Activated CD4-positive, alpha-beta T cell treated with anti-CD3 and anti-CD28 coated beads, Interleukin-2, amount 50 U/mL, for 24 hours (primary cell): ENCODE measurements at regions not wholly inside any gene's neighbourhood (a gene's known extent, or its start where the extent isn't known, plus 50 kb on each side); places are given as distances from the start of the nearest gene placed in this dataset.

Source experiments
- DNase-seq, 2 donors: peaks; one replicate each; pipeline ENCODE4 v3.0.0-alpha.2; 2020; ENCODE audit warnings: low read depth in 1 of 2, low spot score in 1 of 2

GRCh38 chr20:57928181-57928967, 218.6 kb upstream of the PMEPA1 start:
- no peak for DNase-seq

DNA sequence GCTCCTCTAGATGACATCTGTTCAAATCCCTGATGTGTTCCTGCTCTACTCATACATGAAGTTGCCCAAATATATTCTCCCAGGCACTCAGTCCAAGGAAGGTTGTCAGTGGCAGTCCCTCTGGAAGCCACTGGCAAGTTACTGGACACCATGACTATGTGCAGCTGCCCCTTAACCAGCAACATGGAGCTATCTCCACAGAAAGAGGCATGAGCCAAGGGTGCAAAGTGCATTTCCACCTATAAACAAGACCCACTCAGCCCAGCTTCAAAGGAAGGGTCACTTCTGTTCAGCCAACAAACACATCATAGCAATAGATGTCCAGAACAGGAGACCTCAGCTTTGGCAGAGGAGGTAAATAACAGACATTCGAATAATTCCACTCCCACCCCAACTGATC, 217.6 kb upstream of the PMEPA1 start:
- DNase-seq = no peak

DNA sequence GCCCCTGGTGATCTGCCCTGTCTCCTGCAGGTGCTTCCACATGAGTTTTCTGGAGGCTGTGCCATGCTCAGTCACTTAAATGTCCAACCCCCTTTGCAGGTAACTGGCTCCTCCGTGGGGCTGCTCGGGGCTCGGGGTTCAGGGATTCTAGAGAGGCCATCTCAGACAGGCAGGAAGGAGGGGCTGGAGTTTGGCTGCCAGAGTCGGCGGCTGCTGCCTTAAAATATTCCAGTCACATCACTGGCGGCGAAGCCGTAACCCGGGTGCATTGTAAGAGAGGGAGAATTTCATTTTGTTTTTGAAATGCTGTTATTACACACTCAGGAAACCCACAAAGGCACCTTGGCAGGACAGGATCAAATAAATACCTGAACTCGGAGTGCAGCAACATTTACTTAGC, 212.9 kb upstream of the PMEPA1 start:
- DNase-seq = no peak

DNA sequence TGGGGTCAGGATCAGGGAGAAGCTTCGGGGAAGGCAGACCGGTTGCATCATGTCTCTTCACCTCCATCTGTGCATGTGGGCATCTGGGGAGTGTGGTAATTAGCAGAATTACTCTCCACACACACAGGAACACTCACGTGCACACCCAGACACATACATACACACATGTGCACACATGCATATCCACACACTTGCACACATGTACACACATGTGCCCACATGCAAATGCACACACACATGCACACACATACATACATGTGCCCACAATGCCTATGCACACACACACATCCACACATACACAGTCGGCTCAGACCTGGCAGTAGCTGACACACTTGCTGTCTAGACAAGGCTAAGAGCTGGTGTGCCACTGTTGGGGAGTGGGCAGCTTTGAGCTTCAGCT, 212.3 kb upstream of the PMEPA1 start:
- DNase-seq = no peak

- no peak for DNase-seq
Observed at GRCh38 chr20:57921676-57922075, 211.9 kb upstream of the PMEPA1 start.

DNA sequence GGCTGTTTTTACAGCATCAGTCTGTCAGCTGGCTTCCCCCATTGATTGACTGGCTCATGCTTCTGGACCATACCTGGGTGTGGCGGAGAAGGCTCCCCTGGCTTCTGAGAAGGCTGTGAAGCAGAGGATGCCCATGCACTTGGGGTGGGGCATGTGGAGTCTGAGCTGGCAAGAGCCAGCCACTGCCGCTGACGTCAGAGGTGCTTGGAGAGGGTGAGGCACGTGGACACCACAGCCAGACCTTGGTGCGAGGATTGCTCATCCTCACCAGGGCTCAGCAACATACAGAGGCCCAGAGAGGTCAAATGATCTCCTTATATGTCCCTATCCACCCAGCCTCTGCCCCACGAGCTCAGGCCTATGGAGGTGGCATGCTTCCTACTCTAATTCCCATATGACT, 211.2 kb upstream of the PMEPA1 start:
- no peak for DNase-seq

GRCh38 chr20:57919049-57919448, 209.2 kb upstream of the PMEPA1 start:
- DNase-seq = no peak

GRCh38 chr20:57918551-57918950, 208.7 kb upstream of the PMEPA1 start:
- no peak for DNase-seq

GRCh38 chr20:57914205-57914604, 204.4 kb upstream of the PMEPA1 start:
- no peak for DNase-seq

- no peak for DNase-seq
Observed at GRCh38 chr20:57913156-57913930, 203.5 kb upstream of the PMEPA1 start.

- no peak for DNase-seq
Observed at GRCh38 chr20:57912227-57912582, 202.4 kb upstream of the PMEPA1 start.

DNA sequence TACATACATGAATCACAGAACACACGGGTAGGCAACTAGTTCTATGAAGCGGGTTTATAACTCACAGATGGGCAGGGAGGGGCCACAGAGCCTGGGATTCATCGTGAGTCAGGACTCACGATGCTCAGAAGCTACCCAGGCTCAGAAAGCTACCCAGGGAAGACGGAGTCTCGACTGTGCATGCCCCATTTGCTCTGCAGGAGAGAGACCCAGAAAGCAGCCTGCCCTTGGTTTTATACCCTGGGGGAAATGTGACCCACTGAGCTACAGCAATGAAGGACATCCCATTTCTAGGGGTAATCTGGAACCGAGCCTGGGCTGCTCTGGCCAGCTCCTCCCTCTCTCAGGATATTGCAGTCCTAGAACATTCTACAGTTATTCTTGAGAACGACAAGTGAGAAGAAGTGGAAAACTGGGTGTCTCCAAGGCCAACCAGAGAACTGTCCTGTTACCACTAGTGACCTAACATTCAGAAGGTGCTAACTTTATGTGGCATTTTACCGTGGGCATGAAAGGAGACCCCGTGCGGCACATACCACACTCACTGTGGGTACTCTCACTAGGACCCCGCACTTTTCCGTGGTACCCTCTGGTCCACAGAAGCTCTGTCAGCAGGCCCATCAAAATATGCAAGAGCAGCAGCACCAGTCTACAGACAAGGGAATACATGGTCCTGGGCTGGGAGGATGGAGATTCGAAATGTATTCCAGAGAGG, 201.9 kb upstream of the PMEPA1 start:
- no peak for DNase-seq

DNA sequence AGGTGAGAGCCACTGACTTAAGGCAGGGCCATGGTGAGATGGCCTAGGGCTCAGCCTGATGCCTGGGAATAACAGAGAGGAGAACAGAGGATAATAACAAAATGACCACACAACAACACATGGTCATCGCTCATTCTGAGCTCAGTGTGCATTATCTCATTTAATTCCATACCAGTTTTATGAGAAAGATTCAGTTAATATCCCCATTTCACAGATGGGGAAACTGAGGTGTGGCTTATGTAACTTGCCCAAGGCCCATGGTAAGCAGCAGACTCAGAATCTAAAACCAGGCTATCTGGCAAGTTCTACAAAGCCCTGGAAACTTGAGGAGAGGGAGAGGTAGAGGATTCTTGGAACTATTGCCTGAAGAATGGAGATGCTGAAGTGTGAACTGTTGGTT, 200.9 kb upstream of the PMEPA1 start:
- DNase-seq = no peak

GRCh38 chr20:57909763-57910331, 200.0 kb upstream of the PMEPA1 start:
- no peak for DNase-seq

DNA sequence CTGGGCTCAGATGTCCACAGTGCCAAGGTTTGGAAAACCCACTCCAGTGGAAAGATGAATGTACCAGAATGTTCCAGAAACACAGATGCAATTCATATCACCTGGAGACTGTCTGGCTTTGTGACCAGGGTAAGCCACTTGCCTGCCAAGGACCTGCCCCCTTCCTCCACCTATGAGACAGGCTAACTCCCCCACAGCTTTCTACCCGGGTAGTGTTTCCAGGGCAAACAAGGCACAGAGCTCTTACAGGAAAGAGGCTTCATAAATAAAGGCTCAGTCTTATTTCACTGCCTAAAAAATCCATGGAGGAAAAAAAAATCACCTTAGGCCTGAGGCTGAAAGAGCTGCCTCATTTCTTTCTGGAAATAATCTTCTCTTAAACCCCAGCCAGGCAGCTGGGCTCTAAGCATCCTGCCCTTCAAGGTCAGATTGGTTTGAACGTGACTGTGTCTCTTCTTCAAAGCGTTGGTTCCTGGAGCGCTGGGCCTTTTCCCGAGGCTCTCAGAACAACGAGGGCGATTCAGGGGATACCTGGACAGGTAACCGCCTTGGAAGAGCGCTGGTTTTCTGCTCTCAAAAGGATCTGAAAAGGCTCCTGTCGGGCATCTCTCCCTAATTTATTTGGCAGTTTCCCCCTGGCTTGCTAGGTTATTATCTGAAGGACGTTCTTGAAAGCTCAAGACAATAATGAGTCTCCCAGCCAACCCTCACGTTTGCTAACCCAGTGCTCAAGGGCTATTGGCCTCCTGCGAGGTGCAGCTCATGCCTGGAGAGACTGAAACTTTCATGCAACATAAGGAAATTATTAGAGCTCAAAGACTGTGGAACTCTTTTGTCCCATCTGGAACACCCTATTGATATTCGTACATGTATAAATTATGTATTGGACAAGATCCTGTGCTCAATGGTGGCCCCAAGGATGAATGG, 199.2 kb upstream of the PMEPA1 start:
- no peak for DNase-seq

GRCh38 chr20:57908226-57908625, 198.4 kb upstream of the PMEPA1 start:
- no peak for DNase-seq

DNA sequence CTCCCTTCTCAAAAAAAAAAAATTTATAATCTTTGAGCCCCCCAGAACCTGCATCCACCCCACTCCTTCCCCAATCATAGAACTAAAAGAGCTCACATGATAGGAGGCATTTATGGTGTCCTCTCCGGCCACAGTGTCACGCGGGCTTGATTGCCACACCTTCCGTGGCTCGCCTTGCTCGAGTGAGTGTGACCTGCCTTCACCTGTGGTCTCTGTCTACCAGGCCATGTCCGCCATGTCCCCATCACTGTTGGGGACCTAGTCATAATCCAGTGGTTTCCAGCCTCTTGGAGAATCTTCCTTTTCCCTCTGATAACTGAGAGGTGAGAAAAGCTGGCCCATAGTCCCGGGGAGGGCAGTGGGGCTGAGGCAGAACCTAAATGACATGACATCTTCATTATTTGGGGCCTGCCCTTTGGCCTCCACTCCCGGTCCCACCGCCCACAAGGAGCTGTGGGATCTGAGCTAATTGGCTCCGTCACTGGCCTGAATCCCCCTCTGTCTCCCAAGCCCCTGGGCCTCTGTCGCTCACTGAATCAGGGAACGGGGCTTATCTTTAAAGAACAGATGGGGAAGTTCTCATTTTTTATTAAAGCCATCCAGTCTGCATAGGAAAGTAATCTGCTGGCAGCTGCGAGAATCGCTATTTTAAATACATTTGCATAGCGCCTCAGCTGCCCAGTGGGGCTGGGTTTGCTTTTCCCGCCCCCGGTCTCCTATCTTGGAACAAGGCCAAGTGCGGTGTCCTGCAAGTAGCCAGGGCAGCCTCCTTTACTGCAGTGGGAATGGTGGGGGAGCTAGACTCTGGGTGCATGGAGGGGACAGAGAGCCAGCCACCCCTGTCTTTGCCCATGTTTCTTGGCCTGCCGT, 197.6 kb upstream of the PMEPA1 start:
- no peak for DNase-seq

GRCh38 chr20:57905448-57905847, 195.6 kb upstream of the PMEPA1 start:
- no peak for DNase-seq

GRCh38 chr20:57904314-57905105, 194.7 kb upstream of the PMEPA1 start:
- no peak for DNase-seq
